ENCODE measurements at regions not wholly inside any gene's neighbourhood (a gene's known extent, or its start where the extent isn't known, plus 50 kb on each side); places are given as distances from the start of the nearest gene placed in this dataset.

GRCh38 chr10:108849688-108850087, 1073.6 kb downstream of the XPNPEP1 start:
- Histone ChIP-seq H3K4me3 (no peak overlapping the region), H2AFZ (no peak overlapping the region), H3K4me1 (replicated peaks; ENCODE audit: insufficient read depth) (no peaks in the 10 kb centered on the region), H3K27me3 (ENCODE audit: insufficient read depth, low read depth) (no peaks in the 10 kb centered on the region), H3K4me2 (no peak overlapping the region), H3K79me2 (ENCODE audit: low read depth) (no peaks in the 10 kb centered on the region), H3K9me2 (ENCODE audit: insufficient read depth) (no peaks in the 10 kb centered on the region), H3K27ac (no peak overlapping the region), H4K20me1 (ENCODE audit: insufficient read depth) (no peaks in the 10 kb centered on the region), H3K9me3 (ENCODE audit: insufficient read depth, low read depth) (no peaks in the 10 kb centered on the region), H3F3A (ENCODE audit: insufficient read depth, low read depth) (no peaks in the 10 kb centered on the region), H3K36me3 (ENCODE audit: low read depth) (no peaks in the 10 kb centered on the region)
- ChIA-PET CTCF (no interaction called here), POLR2A (ENCODE audit: unreplicated experiment) (no interaction called here)
- intact Hi-C loops (cut with micrococcal nuclease; ENCODE audit: unreplicated experiment) = no loop called here
- BruUV-seq (replicated peaks) = no TSS peak
- TF ChIP-seq, protein P1, sequence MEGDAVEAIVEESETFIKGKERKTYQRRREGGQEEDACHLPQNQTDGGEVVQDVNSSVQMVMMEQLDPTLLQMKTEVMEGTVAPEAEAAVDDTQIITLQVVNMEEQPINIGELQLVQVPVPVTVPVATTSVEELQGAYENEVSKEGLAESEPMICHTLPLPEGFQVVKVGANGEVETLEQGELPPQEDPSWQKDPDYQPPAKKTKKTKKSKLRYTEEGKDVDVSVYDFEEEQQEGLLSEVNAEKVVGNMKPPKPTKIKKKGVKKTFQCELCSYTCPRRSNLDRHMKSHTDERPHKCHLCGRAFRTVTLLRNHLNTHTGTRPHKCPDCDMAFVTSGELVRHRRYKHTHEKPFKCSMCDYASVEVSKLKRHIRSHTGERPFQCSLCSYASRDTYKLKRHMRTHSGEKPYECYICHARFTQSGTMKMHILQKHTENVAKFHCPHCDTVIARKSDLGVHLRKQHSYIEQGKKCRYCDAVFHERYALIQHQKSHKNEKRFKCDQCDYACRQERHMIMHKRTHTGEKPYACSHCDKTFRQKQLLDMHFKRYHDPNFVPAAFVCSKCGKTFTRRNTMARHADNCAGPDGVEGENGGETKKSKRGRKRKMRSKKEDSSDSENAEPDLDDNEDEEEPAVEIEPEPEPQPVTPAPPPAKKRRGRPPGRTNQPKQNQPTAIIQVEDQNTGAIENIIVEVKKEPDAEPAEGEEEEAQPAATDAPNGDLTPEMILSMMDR (conservative IDR thresholded peaks at IDR 0.05) = no peak
- no peak for TF ChIP-seq EZH2 (IDR thresholded peaks at IDR 0.05; ENCODE audit: low read depth)
- no peak for DNase-seq

DNA sequence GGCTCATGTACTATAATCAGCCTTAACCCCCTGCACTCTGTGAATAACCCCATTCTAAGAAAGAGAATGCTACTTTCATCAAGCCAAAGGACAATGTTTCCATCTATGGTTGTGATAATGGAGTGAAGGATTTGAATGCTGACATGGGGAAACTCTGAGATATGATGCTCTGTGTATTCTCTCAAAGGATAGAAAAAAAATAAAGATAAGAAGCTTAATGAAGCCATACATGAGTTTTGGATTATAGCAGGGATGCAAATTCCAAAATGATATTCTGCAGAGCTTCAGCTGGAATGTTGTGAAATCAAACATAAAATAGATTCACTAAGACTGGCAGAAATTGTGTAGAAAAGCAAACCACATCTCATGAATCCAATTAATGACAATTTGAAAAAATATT, 1074.1 kb downstream of the XPNPEP1 start:
- intact Hi-C loops (cut with micrococcal nuclease; ENCODE audit: unreplicated experiment) = no loop called here

GRCh38 chr10:108848046-108848445, 1075.3 kb downstream of the XPNPEP1 start:
- no peaks in the 10 kb centered on the region for H3F3A ChIP-seq (ENCODE audit: insufficient read depth, low read depth)
- H3K36me3 ChIP-seq (ENCODE audit: low read depth) = no peaks in the 10 kb centered on the region
- POLR2A ChIA-PET (ENCODE audit: unreplicated experiment) = no interaction called here
- H3K4me2 ChIP-seq = no peak overlapping the region
- TF ChIP-seq, protein P1 (conservative IDR thresholded peaks at IDR 0.05) = no peak
- no peak for TF ChIP-seq EZH2 (IDR thresholded peaks at IDR 0.05; ENCODE audit: low read depth)
- no peak overlapping the region for H3K27ac ChIP-seq
- H3K79me2 ChIP-seq (ENCODE audit: low read depth) = no peaks in the 10 kb centered on the region
- no peak overlapping the region for H2AFZ ChIP-seq
- no peaks in the 10 kb centered on the region for H3K4me1 ChIP-seq (replicated peaks; ENCODE audit: insufficient read depth)
- H3K9me2 ChIP-seq (ENCODE audit: insufficient read depth) = no peaks in the 10 kb centered on the region
- no peak overlapping the region for H3K4me3 ChIP-seq
- DNase-seq = no peak
- intact Hi-C loops (cut with micrococcal nuclease; ENCODE audit: unreplicated experiment) = no loop called here
- CTCF ChIA-PET = no interaction called here
- H3K27me3 ChIP-seq (ENCODE audit: insufficient read depth, low read depth) = no peaks in the 10 kb centered on the region
- no TSS peak for BruUV-seq (replicated peaks)
- H4K20me1 ChIP-seq (ENCODE audit: insufficient read depth) = no peaks in the 10 kb centered on the region
- no peaks in the 10 kb centered on the region for H3K9me3 ChIP-seq (ENCODE audit: insufficient read depth, low read depth)

More for the DNA sequence above, 1074.1 kb downstream of the XPNPEP1 start:
- H3K36me3 ChIP-seq (ENCODE audit: low read depth) = no peaks in the 10 kb centered on the region
- H3F3A ChIP-seq (ENCODE audit: insufficient read depth, low read depth) = no peaks in the 10 kb centered on the region
- no peaks in the 10 kb centered on the region for H3K79me2 ChIP-seq (ENCODE audit: low read depth)
- H2AFZ ChIP-seq = no peak overlapping the region
- H3K4me3 ChIP-seq = no peak overlapping the region
- TF ChIP-seq EZH2 (IDR thresholded peaks at IDR 0.05; ENCODE audit: low read depth) = no peak
- TF ChIP-seq, protein P1 (conservative IDR thresholded peaks at IDR 0.05) = no peak
- no peaks in the 10 kb centered on the region for H3K27me3 ChIP-seq (ENCODE audit: insufficient read depth, low read depth)
- DNase-seq = no peak
- no peaks in the 10 kb centered on the region for H3K9me3 ChIP-seq (ENCODE audit: insufficient read depth, low read depth)
- no peaks in the 10 kb centered on the region for H3K9me2 ChIP-seq (ENCODE audit: insufficient read depth)
- no peaks in the 10 kb centered on the region for H4K20me1 ChIP-seq (ENCODE audit: insufficient read depth)
- H3K27ac ChIP-seq = no peak overlapping the region
- H3K4me1 ChIP-seq (replicated peaks; ENCODE audit: insufficient read depth) = no peaks in the 10 kb centered on the region
- ChIA-PET POLR2A (ENCODE audit: unreplicated experiment) (no interaction called here), CTCF (no interaction called here)
- no peak overlapping the region for H3K4me2 ChIP-seq
- BruUV-seq (replicated peaks) = no TSS peak

Data from PC-9 (cell line).